A204.1 (cell line): ENCODE measurements at regions not wholly inside any gene's neighbourhood (a gene's known extent, or its start where the extent isn't known, plus 50 kb on each side); places are given as distances from the start of the nearest gene placed in this dataset.

Experiments used
- FAIRE-seq: peaks from 2 replicates; lab custom pipeline; 2012; peaks lifted over from hg19 to GRCh38; lab: Jason Lieb, UNC

DNA sequence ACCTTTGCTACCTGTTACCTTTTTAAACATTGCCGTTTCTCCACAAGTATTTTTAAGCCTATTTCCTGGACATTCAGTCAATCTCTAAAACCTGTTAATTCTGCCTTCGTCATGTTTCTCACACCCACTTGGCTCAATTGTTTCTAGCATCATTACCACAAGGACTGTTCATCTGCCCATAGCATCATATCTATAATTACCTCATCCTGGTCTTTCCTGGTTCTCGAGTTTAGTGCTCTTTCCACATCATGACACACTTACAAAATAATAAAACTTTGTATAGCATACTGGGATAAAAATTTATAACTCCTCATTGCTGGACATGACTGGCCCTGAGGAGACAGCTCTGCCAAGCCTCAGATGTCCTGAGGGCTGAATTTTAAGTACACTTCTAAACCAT, 104.8 kb downstream of the CYB561 start:
- no peak for FAIRE-seq

DNA sequence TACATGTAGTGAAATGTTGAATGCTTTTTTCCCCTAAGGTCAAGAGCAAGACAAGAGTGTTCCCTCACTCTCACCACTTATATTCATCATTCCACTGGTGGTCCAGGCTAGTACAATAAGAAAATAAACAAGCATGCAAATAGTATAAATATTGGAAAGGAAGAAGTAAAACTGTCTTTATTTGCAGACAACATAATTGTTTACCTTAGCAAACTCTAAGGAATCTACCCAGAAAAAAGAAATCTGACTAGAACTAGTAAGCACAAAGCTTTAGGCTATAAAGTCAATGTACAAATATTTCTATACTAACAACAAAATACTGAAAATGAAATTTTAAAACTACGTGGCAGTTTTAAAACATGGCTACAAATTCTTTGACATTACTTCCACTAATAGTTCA, 101.7 kb downstream of the CYB561 start:
- no peak for FAIRE-seq

DNA sequence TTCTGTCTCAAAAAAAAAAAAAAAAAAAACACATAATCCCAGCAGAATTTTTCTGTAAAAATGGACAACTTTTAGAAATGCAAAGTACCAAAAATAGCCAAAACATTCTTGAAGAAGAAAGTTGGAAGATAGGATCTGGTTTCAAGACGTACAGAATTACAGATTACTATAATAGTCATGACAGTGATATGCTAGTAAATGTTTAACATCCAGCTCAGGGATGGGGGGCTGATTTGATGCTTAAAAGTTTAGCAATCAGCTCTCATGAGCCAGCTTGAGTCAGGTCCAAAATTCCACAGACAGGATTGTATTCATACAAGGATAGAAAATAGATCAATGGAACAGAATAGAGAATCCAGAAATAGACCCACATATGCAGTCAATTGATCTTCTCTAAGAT, 100.5 kb downstream of the CYB561 start:
- no peak for FAIRE-seq

GRCh38 chr17:63347475-63347874, 98.6 kb downstream of the CYB561 start:
- FAIRE-seq: no peak

- no peak for FAIRE-seq
These were observed 96.6 kb downstream of the CYB561 start for GRCh38 chr17:63349478-63350000.

DNA sequence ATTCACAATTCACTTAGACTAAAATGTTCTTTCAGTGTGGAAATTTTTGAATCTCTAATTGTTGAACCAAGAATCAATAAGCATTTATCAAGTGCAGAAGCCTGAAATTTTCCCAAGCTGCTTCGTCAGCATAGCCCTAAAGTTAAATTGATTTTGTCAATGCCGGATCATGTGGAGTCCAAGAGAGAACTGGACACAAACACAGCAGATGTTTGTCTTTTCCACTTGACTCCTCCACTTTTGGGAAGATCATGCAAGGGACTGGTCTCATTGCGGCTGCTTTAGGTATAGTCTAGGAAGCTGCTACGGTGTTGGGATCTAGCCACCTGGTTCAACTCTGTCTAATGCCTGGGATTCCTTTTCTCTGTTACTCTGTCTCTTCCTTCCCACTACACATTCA, 95.7 kb downstream of the CYB561 start:
- FAIRE-seq: no peak

DNA sequence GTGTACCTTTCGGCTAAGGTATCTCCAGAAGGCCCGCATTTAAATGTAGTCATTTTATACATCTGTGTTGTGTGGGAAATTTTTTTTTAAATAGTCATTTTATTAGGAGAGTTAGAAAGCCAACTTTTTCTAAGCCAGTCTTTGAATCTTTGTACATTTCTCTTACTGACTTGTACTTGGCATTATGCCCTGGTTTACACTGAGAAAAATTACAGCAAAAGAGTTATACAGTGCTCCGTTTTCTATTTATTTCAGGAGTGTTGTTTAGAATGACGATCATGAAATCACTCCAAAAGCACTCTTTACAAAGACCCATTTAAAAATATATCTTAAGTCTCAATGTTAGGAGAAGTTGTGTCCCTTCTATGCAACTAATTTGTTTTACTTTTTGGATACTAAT, 91.8 kb downstream of the CYB561 start:
- FAIRE-seq: no peak

GRCh38 chr17:63356337-63356757, 89.8 kb downstream of the CYB561 start:
- FAIRE-seq: no peak

GRCh38 chr17:63358111-63358839, 87.8 kb downstream of the CYB561 start:
- no peak for FAIRE-seq

GRCh38 chr17:63358956-63359355, 87.2 kb downstream of the CYB561 start:
- no peak for FAIRE-seq

- FAIRE-seq: no peak
These were observed 84.9 kb downstream of the CYB561 start for GRCh38 chr17:63361182-63361581.

GRCh38 chr17:63362115-63362514, 84.0 kb downstream of the CYB561 start:
- no peak for FAIRE-seq

- FAIRE-seq: no peak
These were observed 81.7 kb downstream of the CYB561 start for GRCh38 chr17:63364387-63364786.

DNA sequence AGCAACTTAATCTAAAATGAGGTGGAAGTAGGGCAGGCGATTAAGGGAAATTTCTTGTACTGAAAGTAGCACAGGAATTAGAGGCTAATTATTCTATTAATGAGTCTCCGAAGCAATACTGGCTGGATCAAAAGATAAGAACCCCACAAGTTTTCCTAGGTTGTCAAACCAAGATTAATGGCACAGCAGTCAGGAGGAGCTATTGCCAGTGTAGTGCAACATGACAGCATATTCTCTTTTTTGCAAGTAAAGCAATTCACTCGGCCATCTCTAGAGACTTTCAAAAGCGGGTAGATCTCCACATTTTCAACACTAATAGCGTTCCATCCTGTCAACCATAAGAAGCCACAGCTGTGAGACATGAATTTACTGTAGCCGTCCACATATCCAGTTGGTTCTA, 81.2 kb downstream of the CYB561 start:
- no peak for FAIRE-seq

DNA sequence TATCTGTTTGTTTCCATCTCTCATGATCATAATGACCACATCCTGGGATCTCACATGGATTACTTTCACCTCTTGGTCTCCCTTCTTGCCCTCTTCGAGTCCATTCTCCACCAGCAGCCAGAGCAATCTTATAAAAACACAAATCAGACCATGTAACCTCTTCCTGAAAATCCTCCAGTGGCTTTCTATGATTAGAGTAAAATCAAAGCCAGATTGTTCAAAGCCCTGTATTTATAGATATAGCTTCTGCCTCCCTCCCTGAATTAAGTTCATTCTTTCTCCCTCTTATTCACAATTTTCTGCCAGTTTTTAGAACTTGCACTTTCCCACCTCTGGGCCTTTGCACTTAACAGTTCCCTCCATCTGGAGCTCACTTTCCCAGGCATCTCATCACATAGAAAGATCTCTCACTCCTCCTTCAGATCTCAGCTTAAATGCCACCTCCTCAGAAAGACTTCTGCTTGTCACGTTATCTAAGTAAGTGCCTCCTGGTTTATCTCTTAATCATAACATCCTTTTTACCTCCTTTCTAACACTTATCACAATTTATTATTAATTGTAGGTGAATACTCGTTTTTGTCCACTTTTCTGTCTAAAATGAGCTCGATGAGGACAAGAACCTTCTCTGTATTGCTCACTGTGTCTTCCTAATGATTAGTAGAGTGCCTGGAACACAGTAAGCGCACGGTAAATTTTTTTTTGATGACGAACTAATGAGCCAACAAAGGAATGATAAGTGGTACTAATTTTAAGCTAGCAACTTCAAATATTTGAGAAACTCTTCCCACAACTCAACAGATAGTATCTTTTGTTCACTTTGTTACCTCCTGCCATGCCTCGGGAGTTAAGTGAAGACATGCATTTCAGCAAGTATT, 80.5 kb downstream of the CYB561 start:
- no peak for FAIRE-seq

DNA sequence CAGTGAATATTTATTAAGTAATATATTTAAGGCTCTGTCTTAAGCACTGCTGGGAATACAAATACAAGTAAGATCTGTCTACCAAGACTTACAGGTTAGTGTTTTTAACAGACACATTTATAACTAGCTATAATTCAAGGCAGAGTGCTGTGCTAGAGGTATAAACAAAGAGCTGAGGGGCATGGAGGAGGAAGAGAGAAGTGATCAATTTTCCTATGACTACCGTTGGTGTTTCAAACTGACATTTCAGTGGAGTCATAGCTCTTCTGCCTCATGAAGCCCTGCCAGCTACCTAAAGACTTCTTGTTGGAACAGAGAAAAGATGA, 79.9 kb downstream of the CYB561 start:
- FAIRE-seq: no peak

DNA sequence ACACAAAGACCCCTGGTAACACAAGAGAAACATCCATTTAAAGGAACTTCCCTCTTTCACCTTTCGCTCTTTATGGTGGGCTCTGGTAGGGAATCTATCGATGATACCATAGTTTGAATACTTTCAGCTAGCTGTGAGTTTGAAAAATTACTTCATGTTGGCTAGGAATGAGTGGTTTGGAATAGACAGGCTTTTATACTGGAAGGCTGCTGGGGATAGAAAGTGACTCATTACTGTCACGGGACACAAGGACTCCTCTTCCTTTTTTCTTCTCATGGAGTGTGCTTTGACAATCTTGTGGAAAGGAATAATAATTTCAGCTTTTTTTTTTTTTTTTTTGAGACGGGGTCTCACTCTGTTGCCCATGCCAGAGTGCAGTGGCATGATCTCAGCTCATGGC, 76.9 kb downstream of the CYB561 start:
- no peak for FAIRE-seq

DNA sequence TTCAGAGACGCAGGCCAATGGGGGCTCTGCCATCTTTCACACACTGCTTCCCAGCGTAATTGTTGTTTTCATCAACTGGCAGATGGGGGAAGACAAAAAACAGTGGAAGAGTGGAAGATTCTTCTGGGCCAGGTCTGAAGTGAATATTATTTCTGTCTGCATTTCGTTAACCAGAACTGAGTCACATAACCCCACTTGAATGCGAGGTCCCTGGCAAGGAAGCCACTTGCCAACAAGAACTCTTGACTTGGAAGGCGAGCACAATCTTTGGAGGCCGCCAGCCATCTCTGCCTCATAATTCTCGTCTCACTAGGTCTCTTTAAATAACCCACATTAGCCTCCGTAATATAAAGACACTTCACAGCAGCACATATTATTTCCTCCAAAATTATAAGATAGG, 75.4 kb downstream of the CYB561 start:
- no peak for FAIRE-seq

- no peak for FAIRE-seq
These were observed 69.2 kb downstream of the CYB561 start for GRCh38 chr17:63376949-63377348.

DNA sequence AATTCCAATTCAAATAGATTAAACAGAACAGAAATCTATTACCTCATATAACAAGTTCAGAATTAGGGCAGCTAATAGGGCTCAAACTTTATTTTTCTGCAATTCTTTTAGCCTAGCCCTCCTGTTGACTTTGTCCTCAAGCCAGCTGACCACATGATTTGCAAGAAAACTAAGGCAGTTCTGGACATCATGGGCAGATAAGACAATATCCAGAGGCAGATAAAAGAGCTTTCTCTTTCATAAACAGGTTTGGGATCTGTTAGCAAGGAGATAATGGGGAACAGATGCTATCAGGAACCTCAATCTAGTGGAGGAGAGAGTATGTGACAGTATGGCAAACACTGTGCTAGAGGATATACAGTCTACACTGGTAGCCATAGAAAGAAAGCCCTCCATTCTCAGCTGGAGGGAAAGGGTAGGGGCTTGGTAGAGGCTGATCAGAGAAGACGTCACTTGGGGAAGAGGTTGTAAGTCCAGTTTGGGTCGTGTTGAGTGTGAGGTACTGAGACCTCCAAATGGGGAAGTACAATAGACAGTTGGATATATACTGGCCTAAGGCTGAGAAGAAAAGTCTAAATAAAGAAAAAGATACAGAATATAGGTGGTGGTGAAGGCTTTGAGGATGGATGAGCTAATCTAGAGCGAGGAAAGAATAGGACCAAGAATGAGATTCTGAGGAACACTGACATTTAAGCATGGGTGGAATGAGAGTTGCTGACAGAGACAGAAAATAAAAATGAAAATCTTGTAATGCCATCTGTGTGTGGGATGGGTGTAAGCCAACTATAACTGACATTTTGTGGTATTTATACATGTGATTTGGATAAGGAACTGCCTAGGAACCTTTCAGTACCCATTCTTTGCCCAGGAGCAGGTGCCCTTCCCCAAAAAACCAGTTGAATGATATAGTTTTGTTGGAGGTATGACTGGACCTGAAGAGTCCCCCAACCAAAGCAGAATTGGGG, 67.4 kb downstream of the CYB561 start:
- FAIRE-seq: no peak

DNA sequence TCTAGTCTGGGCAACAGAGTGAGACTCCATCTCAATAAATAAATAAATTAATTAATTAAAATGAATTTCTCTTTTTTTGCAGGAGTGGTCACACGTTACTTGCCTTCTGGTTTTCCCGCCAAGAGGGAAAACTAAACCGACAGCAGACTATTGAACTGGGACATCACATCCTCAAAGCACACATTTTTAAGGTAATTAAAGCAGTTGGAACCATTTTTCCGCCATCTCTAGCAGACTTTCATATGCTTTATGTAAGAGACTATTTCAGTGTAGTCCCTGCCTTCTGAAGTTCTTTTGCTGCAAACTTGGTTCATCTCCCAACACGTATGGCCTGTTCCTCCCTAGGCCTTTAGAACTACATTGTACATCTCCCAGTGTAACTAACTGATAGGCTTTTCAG, 66.5 kb downstream of the CYB561 start:
- FAIRE-seq: no peak

DNA sequence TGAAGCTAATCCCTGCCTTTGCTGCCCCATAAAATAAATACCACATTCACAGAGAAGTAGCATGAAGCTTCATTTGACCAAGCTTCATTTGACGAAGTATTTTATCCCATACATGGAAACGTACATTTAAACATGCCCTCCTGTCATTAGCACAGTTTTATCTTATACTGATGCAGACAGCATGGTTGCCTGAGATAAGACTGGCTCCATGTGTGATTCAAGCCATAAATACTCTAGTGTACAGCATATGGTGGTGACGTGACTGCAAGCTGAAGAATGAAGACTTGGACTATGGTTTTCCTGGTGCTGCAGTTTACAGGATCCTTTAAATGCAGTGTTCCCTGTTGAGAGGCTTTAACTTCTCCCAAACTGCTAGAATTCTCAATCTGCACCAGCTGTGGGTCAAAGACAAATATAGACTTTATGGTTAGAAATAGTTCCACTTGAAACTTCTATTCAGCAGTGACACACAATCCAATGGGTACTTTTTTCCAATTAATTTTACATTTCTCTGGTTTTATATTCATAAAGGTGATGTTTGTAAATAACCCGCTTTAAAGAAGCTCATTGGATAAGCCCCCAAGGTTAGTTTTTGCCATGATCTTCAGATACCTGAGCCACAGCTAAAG, 64.9 kb downstream of the CYB561 start:
- no peak for FAIRE-seq
